HG03175 (cell line): ENCODE measurements at regions not wholly inside any gene's neighbourhood (a gene's known extent, or its start where the extent isn't known, plus 50 kb on each side); places are given as distances from the start of the nearest gene placed in this dataset.

Experiments used
- ATAC-seq: cut with Tn5 transposase; IDR thresholded peaks from one replicate; pipeline ENCODE4 v1.9.1; 2021; ENCODE audit warnings: mild to moderate bottlenecking, moderate library complexity; ENCODE audit not compliant: unreplicated experiment

- no peak for ATAC-seq
These were observed 739.5 kb downstream of the SOCS6 start for GRCh38 chr18:71028285-71028762.

GRCh38 chr18:71027531-71027930 lies 738.7 kb downstream of the SOCS6 start:
- ATAC-seq: no peak

DNA sequence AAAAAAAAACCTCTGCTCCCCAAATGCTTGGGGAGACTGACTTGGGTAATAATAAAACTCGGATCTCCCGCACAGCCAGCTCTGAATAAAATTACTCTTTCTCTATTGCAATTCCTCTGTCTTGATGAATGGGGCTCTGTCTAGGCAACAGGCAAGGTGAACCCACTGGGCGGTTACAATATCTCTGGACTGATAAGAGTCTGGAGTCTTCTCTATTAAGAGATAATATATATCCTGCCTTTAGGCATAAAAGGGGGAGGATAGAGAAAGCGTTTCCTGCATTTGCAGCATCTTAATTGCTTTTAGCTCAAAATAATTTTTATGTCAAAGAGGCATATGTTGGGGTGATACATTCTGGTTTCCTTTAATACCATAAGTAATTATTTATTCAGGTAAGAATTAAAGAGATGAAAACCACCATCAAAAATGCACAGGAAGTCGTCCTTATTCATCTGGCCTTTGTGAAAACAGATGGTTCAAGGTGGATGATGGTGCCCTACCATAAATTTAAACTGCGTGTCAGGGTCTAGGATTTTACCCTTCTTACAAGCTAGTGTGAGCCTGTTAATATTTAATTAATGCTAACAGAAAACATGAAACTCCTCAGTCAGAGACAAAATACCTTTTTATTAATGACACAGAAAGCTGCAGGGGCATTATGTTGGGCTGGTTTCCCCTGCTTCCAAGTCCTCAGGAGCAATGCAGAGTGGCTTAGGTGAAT lies 736.8 kb downstream of the SOCS6 start:
- no peak for ATAC-seq

DNA sequence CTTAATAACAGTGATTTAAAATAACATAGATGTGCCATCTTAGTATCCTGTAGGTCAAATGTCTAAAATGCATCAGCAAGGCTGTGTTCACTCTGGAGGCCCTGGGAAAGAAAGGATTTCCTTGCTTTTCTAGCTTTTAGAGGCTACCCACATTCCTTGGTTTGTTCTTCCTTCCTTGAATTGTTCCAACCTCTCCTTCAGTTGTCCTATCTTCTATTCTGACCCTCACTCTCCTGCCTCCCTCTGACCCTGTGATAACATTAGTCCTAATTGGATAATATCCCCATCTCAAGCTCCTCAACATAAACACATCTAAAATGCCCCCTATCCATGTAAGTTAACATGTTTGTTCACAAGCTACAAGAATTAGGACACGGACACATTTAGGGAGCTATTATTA lies 733.5 kb downstream of the SOCS6 start:
- ATAC-seq: no peak

GRCh38 chr18:71021030-71021362 lies 732.2 kb downstream of the SOCS6 start:
- ATAC-seq: no peak

DNA sequence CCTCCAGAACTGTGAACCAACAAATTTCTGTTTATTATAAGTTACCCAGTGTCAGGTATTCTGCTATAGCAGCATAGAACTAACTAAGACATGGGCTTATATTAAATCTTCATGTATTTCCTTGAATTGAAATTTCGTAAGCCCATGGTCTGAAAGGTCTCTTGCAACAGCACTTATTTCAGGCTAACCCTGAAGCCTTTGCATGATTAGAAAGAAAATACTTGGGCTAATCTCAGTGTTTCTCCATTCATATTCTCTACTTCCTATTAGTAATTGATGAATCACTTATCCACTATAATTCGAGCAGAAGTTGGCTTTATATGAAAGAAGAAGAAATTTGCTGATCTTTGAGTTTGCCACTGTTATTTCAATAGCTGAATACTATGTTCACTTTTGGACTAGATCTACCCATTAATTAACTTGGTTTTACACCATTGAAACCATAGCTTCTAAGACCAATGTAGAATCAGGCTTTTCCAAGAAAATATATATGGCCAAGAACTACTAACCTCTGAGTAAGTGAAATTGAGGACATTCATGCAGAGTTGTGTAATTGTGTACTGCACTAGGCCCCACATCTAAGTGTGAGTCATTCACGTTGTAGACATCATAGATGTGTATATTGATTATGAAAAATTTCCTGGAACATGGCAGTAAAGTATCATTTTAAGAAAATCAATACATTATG lies 731.6 kb downstream of the SOCS6 start:
- ATAC-seq: no peak

DNA sequence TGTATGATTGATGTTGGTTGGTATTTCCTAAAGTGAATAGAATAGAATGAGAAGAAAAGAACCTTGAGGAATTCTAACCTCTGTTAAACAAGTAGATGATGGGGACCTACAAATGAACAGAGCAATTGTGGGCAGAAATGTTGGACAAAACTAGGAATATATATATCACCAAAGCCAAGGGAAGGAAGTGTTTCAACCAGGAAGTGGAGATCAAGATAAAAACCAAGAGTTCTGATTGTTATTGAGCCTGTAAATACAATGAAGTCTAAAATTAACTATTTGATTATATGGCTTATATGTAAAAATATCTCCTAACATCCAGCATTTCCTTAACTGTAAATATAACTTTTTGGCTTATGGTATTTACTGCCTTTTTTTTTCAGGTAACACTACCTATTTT lies 730.0 kb downstream of the SOCS6 start:
- no peak for ATAC-seq

GRCh38 chr18:71012789-71013188 lies 723.9 kb downstream of the SOCS6 start:
- no peak for ATAC-seq

DNA sequence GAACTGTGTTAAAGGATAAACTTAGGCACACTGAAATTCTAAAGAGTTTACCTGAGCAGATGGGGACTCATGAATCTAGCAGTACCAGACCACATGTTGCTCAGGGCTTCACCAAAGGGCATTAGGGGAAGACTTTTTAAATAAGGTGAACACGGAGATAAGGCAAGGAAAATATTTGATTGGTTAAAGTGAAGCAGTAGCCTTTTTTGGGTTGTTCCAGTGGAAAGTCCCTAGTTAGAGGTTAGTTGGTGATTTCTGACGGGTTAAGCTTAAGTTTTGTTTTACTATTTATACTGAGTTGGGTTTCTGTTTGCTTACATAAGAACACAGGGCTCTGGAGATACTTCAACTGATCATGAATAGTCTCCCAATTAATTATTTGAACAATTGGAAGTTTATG lies 722.5 kb downstream of the SOCS6 start:
- ATAC-seq: no peak

DNA sequence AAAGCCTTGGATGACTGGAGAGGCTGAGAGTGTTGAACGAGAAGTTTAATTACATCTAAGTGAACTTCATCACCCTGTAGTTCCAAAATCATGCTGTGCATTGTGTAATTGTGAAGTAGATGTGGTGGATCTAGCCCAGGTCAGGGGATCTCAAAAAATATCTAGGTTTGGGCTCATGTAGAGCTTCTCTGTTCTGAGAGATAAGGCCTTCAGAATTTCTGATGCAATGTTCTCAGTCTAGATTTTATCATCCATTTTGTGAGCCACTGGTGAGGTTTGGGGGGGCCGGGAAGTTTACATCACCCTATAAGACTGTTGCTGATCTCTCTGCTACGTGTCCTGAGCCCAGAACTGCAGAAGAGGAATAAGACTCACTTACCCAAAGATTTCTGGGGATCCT lies 719.4 kb downstream of the SOCS6 start:
- no peak for ATAC-seq

DNA sequence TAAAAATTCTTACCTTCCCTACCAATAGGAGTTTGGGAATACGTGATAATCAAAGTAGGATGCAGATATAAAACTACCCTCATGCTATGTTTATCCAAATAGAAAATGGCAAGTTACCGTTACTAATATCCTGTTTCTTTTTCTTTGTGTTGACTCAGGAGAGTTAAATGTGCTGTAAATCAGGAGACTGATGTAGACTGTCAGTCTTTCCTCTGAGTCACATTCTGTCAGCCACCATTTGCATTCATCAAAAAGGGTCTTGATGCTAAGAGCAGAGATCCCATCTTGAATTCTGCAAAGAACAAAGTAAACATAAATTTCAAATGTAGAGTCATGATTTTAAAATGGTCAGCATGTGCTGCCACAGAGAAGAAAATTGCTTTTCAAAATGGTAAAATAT lies 712.8 kb downstream of the SOCS6 start:
- ATAC-seq: no peak

DNA sequence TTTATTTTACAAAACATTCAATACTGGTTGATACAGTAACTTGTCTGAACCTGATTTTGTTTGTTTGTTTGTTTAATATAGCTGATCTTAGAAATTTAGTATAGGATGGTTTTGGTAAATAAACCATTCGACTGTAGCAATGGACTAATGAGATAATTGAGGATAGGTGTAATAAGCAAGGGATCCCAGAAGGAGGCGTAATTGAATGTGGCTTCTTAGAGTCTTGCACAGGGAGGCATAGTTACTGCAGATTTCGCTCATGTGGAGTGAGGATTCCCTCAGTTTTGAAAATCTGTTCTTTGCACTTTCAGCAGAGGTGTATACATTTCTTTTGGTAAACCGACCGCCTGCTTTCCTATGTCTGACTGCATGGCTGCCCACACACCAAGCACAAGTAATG lies 709.6 kb downstream of the SOCS6 start:
- ATAC-seq: no peak

- no peak for ATAC-seq
These were observed 705.3 kb downstream of the SOCS6 start for GRCh38 chr18:70994116-70994515.

DNA sequence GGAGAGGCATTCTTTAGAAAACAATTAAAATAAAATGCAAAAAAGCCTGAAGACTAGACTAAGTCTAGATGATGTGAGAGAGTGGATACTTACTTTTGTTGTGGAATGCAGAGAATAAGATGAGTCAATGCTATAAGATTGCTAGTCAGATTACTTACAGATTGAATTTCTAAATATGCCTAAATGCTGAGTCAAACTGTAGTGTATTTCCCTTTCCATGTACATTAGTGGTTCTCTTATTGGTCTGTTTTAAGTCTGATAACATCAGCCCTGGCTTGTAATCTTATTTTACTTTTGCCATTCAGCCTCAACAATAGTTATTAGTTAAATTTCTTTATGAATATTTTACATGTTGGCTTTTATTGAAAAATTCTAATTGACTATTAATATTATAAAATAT lies 702.7 kb downstream of the SOCS6 start:
- no peak for ATAC-seq

DNA sequence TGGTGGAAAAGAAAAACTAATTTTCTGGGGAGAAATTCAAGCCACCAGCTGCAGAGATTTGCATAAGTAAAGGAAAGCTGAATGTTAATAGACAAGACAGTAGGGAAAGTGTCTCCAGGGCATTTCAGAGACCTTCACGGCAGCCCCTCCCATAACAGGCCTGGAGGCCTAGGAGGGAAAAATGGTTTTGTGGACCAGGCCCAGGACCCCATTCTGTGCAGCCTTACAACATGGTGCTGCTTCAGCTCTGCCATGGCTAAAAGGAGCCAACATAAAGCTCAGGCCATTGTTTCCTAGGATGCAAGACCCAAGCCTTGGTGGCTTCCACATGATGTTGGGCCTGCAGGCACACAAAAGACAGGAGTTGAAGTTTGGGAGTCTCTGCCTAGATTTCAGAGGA lies 697.1 kb downstream of the SOCS6 start:
- ATAC-seq: no peak

- no peak for ATAC-seq
These were observed 693.4 kb downstream of the SOCS6 start for GRCh38 chr18:70982292-70982691.

GRCh38 chr18:70981400-70982140 lies 692.7 kb downstream of the SOCS6 start:
- no peak for ATAC-seq

GRCh38 chr18:70973626-70974025 lies 684.8 kb downstream of the SOCS6 start:
- no peak for ATAC-seq

DNA sequence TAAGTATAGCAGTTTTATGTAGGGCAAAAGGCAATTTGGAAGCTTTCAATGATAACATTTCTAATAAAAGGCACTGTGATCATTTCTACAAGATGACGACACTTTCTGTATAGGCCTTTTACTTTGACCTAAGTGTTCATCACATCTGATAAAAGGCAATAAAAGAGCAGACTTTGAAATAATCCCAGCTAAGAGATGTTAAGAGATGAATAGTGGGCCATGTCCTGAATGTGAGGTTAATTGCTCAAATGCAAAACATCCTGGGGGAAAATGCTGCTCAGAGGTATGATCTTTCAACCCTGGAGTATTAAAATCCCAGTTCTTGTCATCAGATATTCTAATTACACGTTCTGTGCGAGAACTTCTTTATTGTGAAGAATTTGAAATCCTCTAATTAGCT lies 677.6 kb downstream of the SOCS6 start:
- no peak for ATAC-seq

- ATAC-seq: no peak
These were observed 673.1 kb downstream of the SOCS6 start for GRCh38 chr18:70961939-70962338.

- no peak for ATAC-seq
These were observed 667.7 kb downstream of the SOCS6 start for GRCh38 chr18:70956554-70956953.

GRCh38 chr18:70936160-70936559 lies 647.3 kb downstream of the SOCS6 start:
- ATAC-seq: no peak
